ENCODE measurements at regions not wholly inside any gene's neighbourhood (a gene's known extent, or its start where the extent isn't known, plus 50 kb on each side); places are given as distances from the start of the nearest gene placed in this dataset.
"Not testable (repeated sequence)": the region's sequence is repeated elsewhere in the genome, so short reads cannot be mapped to it uniquely, and the experiment has no call there.

- H3K36me3 ChIP-seq (ENCODE audit: insufficient read depth, low read length): no peaks in the 10 kb centered on the region
- H3K4me1 ChIP-seq (ENCODE audit: insufficient read depth, low read length): no peaks in the 10 kb centered on the region
- H3K9ac ChIP-seq (ENCODE audit: low read length): no peak overlapping the region
- no peaks in the 10 kb centered on the region for H3K9me3 ChIP-seq (ENCODE audit: low read length)
- H3K27ac ChIP-seq (ENCODE audit: low read depth, low read length): no peak overlapping the region
- no peaks in the 10 kb centered on the region for H3K27me3 ChIP-seq (ENCODE audit: control insufficient read depth in 1 of 2, insufficient read depth in 2 of 2, low read length in 2 of 2)
- no peak overlapping the region for H3K4me3 ChIP-seq (ENCODE audit: low read depth in 1 of 2, low read length in 2 of 2)
These were observed 1282.9 kb upstream of the B3GALT2 start for GRCh38 chr1:194469282-194469681.

- no peak overlapping the region for H3K4me3 ChIP-seq (ENCODE audit: low read depth in 1 of 2, low read length in 2 of 2)
- no peak overlapping the region for H3K9ac ChIP-seq (ENCODE audit: low read length)
- no peaks in the 10 kb centered on the region for H3K9me3 ChIP-seq (ENCODE audit: low read length)
- H3K27ac ChIP-seq (ENCODE audit: low read depth, low read length): no peak overlapping the region
- no peaks in the 10 kb centered on the region for H3K36me3 ChIP-seq (ENCODE audit: insufficient read depth, low read length)
- no peaks in the 10 kb centered on the region for H3K4me1 ChIP-seq (ENCODE audit: insufficient read depth, low read length)
- H3K27me3 ChIP-seq (ENCODE audit: control insufficient read depth in 1 of 2, insufficient read depth in 2 of 2, low read length in 2 of 2): no peaks in the 10 kb centered on the region
These were observed 1280.3 kb upstream of the B3GALT2 start for GRCh38 chr1:194466706-194467105.

GRCh38 chr1:194447636-194448035 is 1261.2 kb upstream of the B3GALT2 start:
- no peak overlapping the region for H3K27ac ChIP-seq (ENCODE audit: low read depth, low read length)
- H3K4me3 ChIP-seq (ENCODE audit: low read depth in 1 of 2, low read length in 2 of 2): no peak overlapping the region
- no peak overlapping the region for H3K9ac ChIP-seq (ENCODE audit: low read length)
- no peaks in the 10 kb centered on the region for H3K36me3 ChIP-seq (ENCODE audit: insufficient read depth, low read length)
- no peaks in the 10 kb centered on the region for H3K27me3 ChIP-seq (ENCODE audit: control insufficient read depth in 1 of 2, insufficient read depth in 2 of 2, low read length in 2 of 2)
- no peaks in the 10 kb centered on the region for H3K9me3 ChIP-seq (ENCODE audit: low read length)
- no peaks in the 10 kb centered on the region for H3K4me1 ChIP-seq (ENCODE audit: insufficient read depth, low read length)

- Histone ChIP-seq H3K4me1 (ENCODE audit: insufficient read depth, low read length) (no peaks in the 10 kb centered on the region), H3K4me3 (ENCODE audit: low read depth in 1 of 2, low read length in 2 of 2) (no peak overlapping the region), H3K9me3 (ENCODE audit: low read length) (no peaks in the 10 kb centered on the region), H3K27me3 (ENCODE audit: control insufficient read depth in 1 of 2, insufficient read depth in 2 of 2, low read length in 2 of 2) (no peaks in the 10 kb centered on the region), H3K9ac (ENCODE audit: low read length) (no peak overlapping the region), H3K27ac (ENCODE audit: low read depth, low read length) (no peak overlapping the region), H3K36me3 (ENCODE audit: insufficient read depth, low read length) (no peaks in the 10 kb centered on the region)
These were observed 1258.8 kb upstream of the B3GALT2 start for GRCh38 chr1:194445244-194445643.

GRCh38 chr1:194442901-194443575 is 1256.6 kb upstream of the B3GALT2 start:
- H3K36me3 ChIP-seq (ENCODE audit: insufficient read depth, low read length): no peaks in the 10 kb centered on the region
- no peaks in the 10 kb centered on the region for H3K9me3 ChIP-seq (ENCODE audit: low read length)
- H3K4me1 ChIP-seq (ENCODE audit: insufficient read depth, low read length): no peaks in the 10 kb centered on the region
- no peak overlapping the region for H3K9ac ChIP-seq (ENCODE audit: low read length)
- no peaks in the 10 kb centered on the region for H3K27me3 ChIP-seq (ENCODE audit: control insufficient read depth in 1 of 2, insufficient read depth in 2 of 2, low read length in 2 of 2)
- H3K4me3 ChIP-seq (ENCODE audit: low read depth in 1 of 2, low read length in 2 of 2): no peak overlapping the region
- H3K27ac ChIP-seq (ENCODE audit: low read depth, low read length): no peak overlapping the region

- Histone ChIP-seq H3K4me3 (ENCODE audit: low read depth in 1 of 2, low read length in 2 of 2) (no peak overlapping the region), H3K9ac (ENCODE audit: low read length) (no peak overlapping the region), H3K4me1 (ENCODE audit: insufficient read depth, low read length) (no peaks in the 10 kb centered on the region), H3K27ac (ENCODE audit: low read depth, low read length) (no peak overlapping the region), H3K27me3 (ENCODE audit: control insufficient read depth in 1 of 2, insufficient read depth in 2 of 2, low read length in 2 of 2) (no peaks in the 10 kb centered on the region), H3K9me3 (ENCODE audit: low read length) (no peaks in the 10 kb centered on the region), H3K36me3 (ENCODE audit: insufficient read depth, low read length) (no peaks in the 10 kb centered on the region)
These were observed 1250.7 kb upstream of the B3GALT2 start for GRCh38 chr1:194437135-194437534.

- H3K9me3 ChIP-seq (ENCODE audit: low read length): no peaks in the 10 kb centered on the region
- H3K4me3 ChIP-seq (ENCODE audit: low read depth in 1 of 2, low read length in 2 of 2): no peak overlapping the region
- no peak overlapping the region for H3K9ac ChIP-seq (ENCODE audit: low read length)
- H3K27me3 ChIP-seq (ENCODE audit: control insufficient read depth in 1 of 2, insufficient read depth in 2 of 2, low read length in 2 of 2): no peaks in the 10 kb centered on the region
- no peaks in the 10 kb centered on the region for H3K36me3 ChIP-seq (ENCODE audit: insufficient read depth, low read length)
- no peaks in the 10 kb centered on the region for H3K4me1 ChIP-seq (ENCODE audit: insufficient read depth, low read length)
- no peak overlapping the region for H3K27ac ChIP-seq (ENCODE audit: low read depth, low read length)
These were observed 1244.7 kb upstream of the B3GALT2 start for GRCh38 chr1:194431121-194431520.

GRCh38 chr1:194420706-194421105 is 1234.3 kb upstream of the B3GALT2 start:
- no peaks in the 10 kb centered on the region for H3K27me3 ChIP-seq (ENCODE audit: control insufficient read depth in 1 of 2, insufficient read depth in 2 of 2, low read length in 2 of 2)
- no peak overlapping the region for H3K27ac ChIP-seq (ENCODE audit: low read depth, low read length)
- H3K36me3 ChIP-seq (ENCODE audit: insufficient read depth, low read length): no peaks in the 10 kb centered on the region
- no peak overlapping the region for H3K9ac ChIP-seq (ENCODE audit: low read length)
- H3K9me3 ChIP-seq (ENCODE audit: low read length): no peaks in the 10 kb centered on the region
- no peak overlapping the region for H3K4me3 ChIP-seq (ENCODE audit: low read depth in 1 of 2, low read length in 2 of 2)
- no peaks in the 10 kb centered on the region for H3K4me1 ChIP-seq (ENCODE audit: insufficient read depth, low read length)

GRCh38 chr1:194419721-194420120 is 1233.3 kb upstream of the B3GALT2 start:
- no peaks in the 10 kb centered on the region for H3K9me3 ChIP-seq (ENCODE audit: low read length)
- no peaks in the 10 kb centered on the region for H3K4me1 ChIP-seq (ENCODE audit: insufficient read depth, low read length)
- no peak overlapping the region for H3K9ac ChIP-seq (ENCODE audit: low read length)
- no peak overlapping the region for H3K4me3 ChIP-seq (ENCODE audit: low read depth in 1 of 2, low read length in 2 of 2)
- no peaks in the 10 kb centered on the region for H3K27me3 ChIP-seq (ENCODE audit: control insufficient read depth in 1 of 2, insufficient read depth in 2 of 2, low read length in 2 of 2)
- H3K27ac ChIP-seq (ENCODE audit: low read depth, low read length): no peak overlapping the region
- no peaks in the 10 kb centered on the region for H3K36me3 ChIP-seq (ENCODE audit: insufficient read depth, low read length)

GRCh38 chr1:194410756-194411155 is 1224.3 kb upstream of the B3GALT2 start:
- no peaks in the 10 kb centered on the region for H3K27me3 ChIP-seq (ENCODE audit: control insufficient read depth in 1 of 2, insufficient read depth in 2 of 2, low read length in 2 of 2)
- no peaks in the 10 kb centered on the region for H3K9me3 ChIP-seq (ENCODE audit: low read length)

GRCh38 chr1:194407238-194407637 is 1220.8 kb upstream of the B3GALT2 start:
- H3K27ac ChIP-seq (ENCODE audit: low read depth, low read length); H3K4me1 ChIP-seq (ENCODE audit: insufficient read depth, low read length); H3K4me3 ChIP-seq (ENCODE audit: low read depth in 1 of 2, low read length in 2 of 2); H3K9me3 ChIP-seq (ENCODE audit: low read length); H3K36me3 ChIP-seq (ENCODE audit: insufficient read depth, low read length); H3K27me3 ChIP-seq (ENCODE audit: control insufficient read depth in 1 of 2, insufficient read depth in 2 of 2, low read length in 2 of 2); H3K9ac ChIP-seq (ENCODE audit: low read length): not testable (repeated sequence)

More at GRCh38 chr1:194410756-194411155, 1224.3 kb upstream of the B3GALT2 start:
- H3K4me3 ChIP-seq (ENCODE audit: low read depth in 1 of 2, low read length in 2 of 2): no peak overlapping the region
- no peak overlapping the region for H3K9ac ChIP-seq (ENCODE audit: low read length)
- H3K36me3 ChIP-seq (ENCODE audit: insufficient read depth, low read length): no peaks in the 10 kb centered on the region
- H3K27ac ChIP-seq (ENCODE audit: low read depth, low read length): no peak overlapping the region
- no peaks in the 10 kb centered on the region for H3K4me1 ChIP-seq (ENCODE audit: insufficient read depth, low read length)

- H3K36me3 ChIP-seq (ENCODE audit: insufficient read depth, low read length): no peaks in the 10 kb centered on the region
These were observed 1208.3 kb upstream of the B3GALT2 start for GRCh38 chr1:194394676-194395075.

More at GRCh38 chr1:194394676-194395075, 1208.3 kb upstream of the B3GALT2 start:
- H3K4me3 ChIP-seq (ENCODE audit: low read depth in 1 of 2, low read length in 2 of 2): no peak overlapping the region
- H3K9ac ChIP-seq (ENCODE audit: low read length): no peak overlapping the region
- H3K27ac ChIP-seq (ENCODE audit: low read depth, low read length): no peak overlapping the region
- H3K4me1 ChIP-seq (ENCODE audit: insufficient read depth, low read length): no peaks in the 10 kb centered on the region
- no peaks in the 10 kb centered on the region for H3K27me3 ChIP-seq (ENCODE audit: control insufficient read depth in 1 of 2, insufficient read depth in 2 of 2, low read length in 2 of 2)
- no peaks in the 10 kb centered on the region for H3K9me3 ChIP-seq (ENCODE audit: low read length)

Data from muscle layer of colon (tissue), 2 donors.